ENCODE measurements at regions not wholly inside any gene's neighbourhood (a gene's known extent, or its start where the extent isn't known, plus 50 kb on each side); places are given as distances from the start of the nearest gene placed in this dataset.

DNA sequence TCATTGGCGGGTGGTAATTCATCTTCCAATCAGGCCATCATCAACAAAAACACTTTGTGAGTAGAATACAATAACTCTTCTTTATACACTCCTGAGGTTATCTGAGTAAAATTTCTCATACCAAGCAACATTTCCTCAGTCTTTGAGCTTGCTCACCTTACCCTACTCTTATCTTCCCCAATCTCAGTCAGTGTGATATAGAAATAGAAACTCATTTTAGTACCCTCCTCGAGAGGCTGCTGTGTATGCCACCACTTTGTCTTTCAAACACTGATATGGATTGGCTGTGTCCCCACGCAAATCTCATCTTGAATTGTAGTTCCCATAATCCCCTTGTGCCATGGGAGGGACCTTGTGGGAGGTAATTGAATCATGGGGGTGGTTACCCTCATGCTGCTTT, 209.7 kb downstream of the RBM26 start:
- TF ChIP-seq CTCF (IDR thresholded peaks at IDR 0.05; ENCODE audit: low read depth, low read length, poor library complexity, severe bottlenecking) (no peak), EZH2phosphoT487 (IDR thresholded peaks at IDR 0.05; ENCODE audit: borderline replicate concordance, low read length) (no peak)
